Osteoblast (primary cell): ENCODE measurements at regions not wholly inside any gene's neighbourhood (a gene's known extent, or its start where the extent isn't known, plus 50 kb on each side); places are given as distances from the start of the nearest gene placed in this dataset.

Experiments
- DNase-seq: peaks from one replicate; pipeline ENCODE4 v3.0.0; 2011; ENCODE audit warnings: low spot score, mixed read lengths; ENCODE audit not compliant: insufficient read length; ENCODE audit errors: missing footprints
- H2AFZ ChIP-seq: 2 replicates; pipeline ENCODE4 v1.6.0; 2011; ENCODE audit warnings: mild to moderate bottlenecking, low read length
- H3K27ac ChIP-seq: 2 replicates; pipeline ENCODE4 v1.5.1; 2011; ENCODE audit warnings: mild to moderate bottlenecking, low read depth, low read length, moderate library complexity
- H3K27me3 ChIP-seq: 2 replicates; pipeline ENCODE4 v1.6.0; 2012; ENCODE audit warnings: mild to moderate bottlenecking, control low read depth, inconsistent platforms, low read length, moderate library complexity; ENCODE audit not compliant: insufficient read depth
- H3K36me3 ChIP-seq: 2 replicates; pipeline ENCODE4 v1.5.1; 2011; ENCODE audit warnings: mild to moderate bottlenecking, low read length, control low read depth, moderate library complexity; ENCODE audit not compliant: insufficient read depth
- H3K4me1 ChIP-seq: 2 replicates; pipeline ENCODE4 v1.5.1; 2011; ENCODE audit warnings: mild to moderate bottlenecking, low read length, control low read depth, moderate library complexity; ENCODE audit not compliant: insufficient read depth
- H3K4me2 ChIP-seq: 2 replicates; pipeline ENCODE4 v1.6.0; 2011; ENCODE audit warnings: mild to moderate bottlenecking, low read length; ENCODE audit not compliant: insufficient read depth
- H3K4me3 ChIP-seq: fragments of 200-600 bp; sonication (generic); 3 replicates; pipeline ENCODE4 v1.5.1; 2012; ENCODE audit warnings: mild to moderate bottlenecking, low read length, inconsistent platforms; ENCODE audit not compliant: insufficient read depth
- H3K79me2 ChIP-seq: 2 replicates; pipeline ENCODE4 v1.6.0; 2012; ENCODE audit warnings: mild to moderate bottlenecking, low read length, control low read depth, inconsistent platforms; ENCODE audit not compliant: insufficient read depth
- H3K9me3 ChIP-seq: 2 replicates; pipeline ENCODE4 v1.5.1; 2011; ENCODE audit warnings: low read depth, low read length, control low read depth
- H4K20me1 ChIP-seq: 2 replicates; pipeline ENCODE4 v1.6.0; 2012; ENCODE audit warnings: mild to moderate bottlenecking, low read length, control low read depth; ENCODE audit not compliant: insufficient read depth
- CTCF ChIP-seq: IDR thresholded peaks from 2 replicates; pipeline ENCODE4 v1.5.1; 2011; ENCODE audit warnings: mild to moderate bottlenecking, low read depth, low read length, moderate library complexity; ENCODE audit errors: extremely low read depth

GRCh38 chr4:55241461-55241860, 104.6 kb upstream of the SRD5A3 start:
- no peak overlapping the region for H3K4me2 ChIP-seq
- no peaks in the 10 kb centered on the region for H4K20me1 ChIP-seq
- H3K36me3 ChIP-seq: no peaks in the 10 kb centered on the region
- DNase-seq: no peak
- no peaks in the 10 kb centered on the region for H3K4me1 ChIP-seq
- no peak overlapping the region for H3K4me3 ChIP-seq
- H3K27me3 ChIP-seq: no peaks in the 10 kb centered on the region
- TF ChIP-seq CTCF: no peak
- no peak overlapping the region for H2AFZ ChIP-seq
- H3K9me3 ChIP-seq: no peaks in the 10 kb centered on the region
- H3K79me2 ChIP-seq: no peaks in the 10 kb centered on the region
- H3K27ac ChIP-seq: no peak overlapping the region

- H3K27ac ChIP-seq: no peak overlapping the region
- H3K9me3 ChIP-seq: no peaks in the 10 kb centered on the region
- DNase-seq: no peak
- no peak overlapping the region for H2AFZ ChIP-seq
- H3K36me3 ChIP-seq: no peaks in the 10 kb centered on the region
- TF ChIP-seq CTCF: no peak
- no peak overlapping the region for H3K4me3 ChIP-seq
- no peak overlapping the region for H3K4me2 ChIP-seq
- no peaks in the 10 kb centered on the region for H3K4me1 ChIP-seq
- no peaks in the 10 kb centered on the region for H3K79me2 ChIP-seq
- H4K20me1 ChIP-seq: no peaks in the 10 kb centered on the region
- H3K27me3 ChIP-seq: no peaks in the 10 kb centered on the region
Observed at GRCh38 chr4:55242506-55242905, 103.5 kb upstream of the SRD5A3 start.

- no peak overlapping the region for H3K27ac ChIP-seq
Observed at GRCh38 chr4:55247521-55247920, 98.5 kb upstream of the SRD5A3 start.

GRCh38 chr4:55248756-55249155, 97.3 kb upstream of the SRD5A3 start:
- H3K4me3 ChIP-seq: no peak overlapping the region
- H3K36me3 ChIP-seq: no peaks in the 10 kb centered on the region
- TF ChIP-seq CTCF: no peak
- H3K27ac ChIP-seq: no peak overlapping the region
- H3K79me2 ChIP-seq: no peaks in the 10 kb centered on the region
- DNase-seq: no peak
- H4K20me1 ChIP-seq: no peaks in the 10 kb centered on the region
- no peaks in the 10 kb centered on the region for H3K9me3 ChIP-seq
- no peaks in the 10 kb centered on the region for H3K4me1 ChIP-seq
- no peak overlapping the region for H3K4me2 ChIP-seq
- no peak overlapping the region for H2AFZ ChIP-seq
- peaks cover 2% of the 10 kb centered on the region for H3K27me3 ChIP-seq

More at GRCh38 chr4:55247521-55247920, 98.5 kb upstream of the SRD5A3 start:
- Histone ChIP-seq H3K27me3 (peaks cover under 1% of the 10 kb centered on the region), H3K36me3 (no peaks in the 10 kb centered on the region), H3K9me3 (no peaks in the 10 kb centered on the region), H2AFZ (no peak overlapping the region), H3K4me3 (no peak overlapping the region), H3K79me2 (no peaks in the 10 kb centered on the region), H3K4me1 (no peaks in the 10 kb centered on the region), H3K4me2 (no peak overlapping the region), H4K20me1 (no peaks in the 10 kb centered on the region)
- DNase-seq: no peak
- no peak for TF ChIP-seq CTCF
